HG03159 (cell line): ENCODE measurements at regions not wholly inside any gene's neighbourhood (a gene's known extent, or its start where the extent isn't known, plus 50 kb on each side); places are given as distances from the start of the nearest gene placed in this dataset.
"Not testable (repeated sequence)": the region's sequence is repeated elsewhere in the genome, so short reads cannot be mapped to it uniquely, and the experiment has no call there.

Source experiments
- ATAC-seq: cut with Tn5 transposase; IDR thresholded peaks from one replicate; pipeline ENCODE4 v1.9.1; 2021; ENCODE audit warnings: mild to moderate bottlenecking, moderate library complexity; ENCODE audit not compliant: unreplicated experiment

DNA sequence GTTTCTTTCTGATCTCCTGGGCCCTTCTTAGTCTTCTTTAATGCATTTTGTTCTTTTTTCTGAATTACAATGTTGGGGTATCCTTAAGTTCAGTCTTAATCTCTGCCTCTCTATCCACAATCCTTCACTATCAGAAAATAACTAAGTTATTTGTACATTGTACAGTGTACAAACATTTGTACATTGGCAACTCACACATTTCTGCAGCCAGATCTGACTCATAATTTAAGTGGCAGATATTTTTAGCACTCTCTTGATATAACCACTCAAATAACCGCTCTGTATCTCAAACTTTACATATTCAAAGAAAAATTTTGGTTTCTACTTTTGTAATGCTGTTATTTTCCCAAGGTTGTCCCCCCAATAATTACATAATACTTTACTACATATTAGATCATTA, 691.1 kb upstream of the SPRY2 start:
- no peak for ATAC-seq

DNA sequence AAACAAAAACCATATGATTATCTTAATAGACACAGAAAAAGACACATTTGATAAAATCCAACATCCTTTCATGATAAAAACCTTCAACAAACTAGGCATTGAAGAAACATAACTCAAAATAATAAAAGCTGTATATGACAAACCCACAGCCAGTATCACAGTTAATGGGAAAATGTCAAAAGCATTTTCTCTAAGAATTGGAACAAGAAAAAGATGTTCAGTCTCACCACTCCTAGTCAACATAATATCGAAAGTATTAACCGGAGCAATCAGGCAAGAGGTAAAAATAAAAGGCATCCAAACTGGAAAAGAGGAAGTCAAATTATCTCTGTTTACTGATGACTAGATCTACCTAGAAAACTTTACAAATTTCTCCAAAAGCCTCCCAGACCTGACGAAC, 684.2 kb upstream of the SPRY2 start:
- ATAC-seq: no peak

DNA sequence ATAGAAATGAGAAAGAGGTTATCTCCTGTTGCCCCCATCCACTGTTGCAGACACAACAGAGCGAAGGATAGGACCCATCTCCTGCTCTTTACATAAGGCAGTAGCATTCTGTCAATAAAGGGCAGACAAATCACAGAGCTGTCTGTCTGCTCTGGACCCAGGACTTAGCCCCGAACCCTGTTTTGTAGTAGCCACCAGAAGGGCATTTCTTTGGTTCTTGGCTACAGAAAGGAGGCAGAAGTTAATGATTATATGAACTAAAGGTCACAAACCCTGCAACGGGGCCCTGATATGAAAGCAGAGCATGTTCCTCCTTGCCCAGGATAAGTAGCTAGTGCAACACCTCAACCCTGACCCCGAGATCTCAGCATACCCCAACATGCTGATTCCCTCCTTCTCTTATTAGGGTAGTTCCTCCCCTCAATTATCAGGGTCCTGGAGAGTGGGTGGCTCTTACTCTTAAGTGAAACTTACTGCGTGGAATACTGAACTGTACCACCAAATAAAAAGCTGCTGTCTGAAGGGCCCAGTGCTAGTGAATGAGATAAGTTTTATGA, 680.4 kb upstream of the SPRY2 start:
- ATAC-seq: no peak

DNA sequence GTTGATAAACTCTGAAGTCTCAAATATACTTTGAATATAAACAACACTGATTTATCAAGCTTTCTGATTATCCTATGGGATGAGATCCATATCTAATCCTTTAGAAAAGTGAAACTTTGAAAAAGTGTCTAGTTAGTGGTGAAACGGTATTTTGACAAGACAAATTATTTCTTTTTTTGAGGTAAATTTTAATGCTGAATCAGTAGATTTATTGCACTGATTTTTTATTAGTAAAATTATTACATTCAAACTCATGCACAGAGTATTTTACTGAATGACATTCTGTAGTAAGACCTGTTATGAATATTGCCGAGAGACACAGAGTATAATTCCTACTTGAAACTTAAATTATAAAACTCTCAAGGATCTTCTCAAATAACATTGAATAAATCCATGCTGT, 679.1 kb upstream of the SPRY2 start:
- no peak for ATAC-seq

DNA sequence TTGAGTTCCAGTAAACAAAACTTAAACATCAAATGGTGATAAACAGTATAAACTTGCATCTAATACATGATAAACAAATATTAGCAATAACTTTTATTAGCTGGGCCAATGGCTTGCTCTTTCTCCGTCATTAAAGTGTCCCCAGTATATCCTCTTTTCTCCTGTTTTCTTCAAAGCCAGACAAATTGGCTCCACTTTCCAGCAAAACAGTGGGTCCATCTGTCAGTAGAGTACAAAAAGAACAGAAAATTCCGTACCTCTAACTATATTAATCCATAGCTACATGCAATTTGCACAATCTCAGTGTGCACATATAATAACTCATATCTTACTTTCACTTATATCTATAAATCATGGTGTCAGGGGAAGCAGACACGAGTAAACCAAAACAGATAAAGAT, 678.0 kb upstream of the SPRY2 start:
- ATAC-seq: no peak

DNA sequence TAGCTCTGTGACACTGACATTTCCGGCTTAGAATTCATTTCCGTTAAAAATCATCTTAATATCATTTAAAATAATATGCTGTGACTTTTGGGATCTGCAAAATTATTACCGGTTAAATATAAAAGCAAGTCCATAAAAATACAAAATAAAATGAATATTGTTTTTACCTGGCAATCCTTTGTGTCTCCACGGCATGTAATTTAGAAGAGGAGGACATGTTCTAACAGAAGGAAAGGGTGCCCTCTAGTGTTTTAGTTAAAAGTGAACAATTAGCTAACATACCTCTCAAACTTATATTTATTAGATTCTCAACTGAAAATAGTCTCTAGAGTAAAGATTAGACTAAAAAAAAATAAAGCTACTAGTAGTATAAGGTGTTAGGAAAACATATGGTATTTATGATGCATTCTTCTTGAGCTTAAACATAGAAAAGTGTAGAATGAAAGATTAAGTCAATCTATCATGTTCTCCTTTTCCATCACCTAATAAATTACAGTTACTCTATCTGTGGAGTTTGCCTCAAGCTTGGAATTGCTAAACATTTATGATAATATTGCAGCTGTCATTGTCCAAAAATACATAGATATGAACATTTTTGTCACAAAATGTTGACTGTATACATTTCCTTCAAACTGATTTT, 676.7 kb upstream of the SPRY2 start:
- ATAC-seq: peak; percentile 76

DNA sequence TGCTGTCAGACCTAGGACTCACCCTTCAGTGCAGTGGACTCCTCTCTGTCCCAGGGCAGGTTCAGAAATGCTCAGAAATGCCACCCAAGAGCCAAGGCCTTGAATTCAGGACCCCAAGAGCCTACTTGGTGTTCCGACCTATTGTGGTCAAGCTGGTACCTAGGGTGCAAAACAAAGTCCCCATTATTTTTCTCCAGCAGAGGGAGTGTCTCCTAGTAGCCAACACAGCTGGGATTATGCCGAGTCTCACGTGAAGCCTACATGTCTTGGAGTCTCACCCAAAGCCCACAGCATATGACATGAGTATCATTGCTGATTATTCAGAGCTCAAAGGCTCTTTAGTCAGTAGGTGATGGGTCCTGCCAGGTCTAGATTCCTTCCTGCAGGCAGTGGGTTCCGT, 671.1 kb upstream of the SPRY2 start:
- no peak for ATAC-seq

DNA sequence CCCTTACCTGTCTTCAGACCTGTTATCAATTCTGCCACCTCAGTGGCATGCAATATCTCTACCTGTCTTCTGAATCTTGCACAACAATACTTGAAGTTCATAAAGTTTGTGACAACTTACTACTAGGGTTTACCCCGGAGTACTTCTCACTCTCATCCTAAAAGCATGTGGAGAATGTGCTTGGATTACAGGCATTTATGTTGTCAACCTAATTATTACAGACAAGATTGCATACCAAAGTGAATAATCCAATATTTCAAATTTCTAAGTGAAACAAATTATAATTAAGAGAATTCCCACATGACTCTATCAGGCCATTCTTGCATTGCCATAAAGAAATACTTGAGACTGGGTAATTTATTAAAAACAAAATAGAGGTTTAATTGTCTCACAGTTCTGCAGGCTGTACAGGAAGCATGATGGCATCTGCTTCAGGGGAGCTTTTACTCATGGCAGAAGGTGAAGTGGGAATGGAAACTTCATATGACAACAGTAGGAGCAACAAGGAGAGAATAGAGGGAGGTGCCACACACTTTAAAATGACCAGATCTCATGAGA, 661.0 kb upstream of the SPRY2 start:
- ATAC-seq: no peak

DNA sequence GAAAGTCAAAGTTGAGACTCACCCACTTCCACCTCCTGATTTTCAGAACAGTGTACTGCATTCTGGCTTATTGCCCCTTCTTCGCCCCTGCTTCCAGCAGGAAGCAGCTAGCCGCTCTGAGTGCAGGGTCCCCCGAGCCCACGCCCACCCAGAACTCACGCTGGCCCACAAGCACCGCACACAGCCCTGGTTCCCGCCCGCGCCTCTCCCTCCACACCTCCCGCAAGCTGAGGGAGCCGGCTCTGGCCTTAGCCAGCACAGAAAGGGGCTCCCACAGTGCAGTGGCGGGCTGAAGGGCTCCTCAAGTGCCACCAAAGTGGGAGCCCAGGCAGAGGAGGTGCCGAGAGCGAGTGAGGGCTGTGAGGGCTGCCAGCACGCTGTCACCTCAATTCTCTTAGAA, 657.7 kb upstream of the SPRY2 start:
- ATAC-seq: not testable (repeated sequence)

DNA sequence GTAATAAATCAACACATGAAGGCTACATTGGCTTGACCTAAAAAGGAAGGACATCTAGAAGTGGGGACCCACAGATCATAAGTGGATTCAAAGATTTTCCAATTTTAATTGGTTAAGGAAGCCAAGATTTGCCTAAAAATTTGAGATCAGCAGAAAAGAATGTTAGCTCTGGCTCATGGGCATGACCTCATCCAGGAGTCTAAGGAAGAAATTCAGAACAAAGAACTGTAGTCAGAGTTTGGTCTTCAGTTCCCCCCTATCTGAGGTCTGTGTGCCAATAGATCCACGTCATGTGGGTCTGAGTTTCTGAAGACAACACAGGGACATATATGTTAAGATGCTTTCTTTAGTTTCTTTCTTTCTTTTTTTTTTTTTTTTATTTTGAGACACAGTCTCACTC, 648.8 kb upstream of the SPRY2 start:
- ATAC-seq: no peak

DNA sequence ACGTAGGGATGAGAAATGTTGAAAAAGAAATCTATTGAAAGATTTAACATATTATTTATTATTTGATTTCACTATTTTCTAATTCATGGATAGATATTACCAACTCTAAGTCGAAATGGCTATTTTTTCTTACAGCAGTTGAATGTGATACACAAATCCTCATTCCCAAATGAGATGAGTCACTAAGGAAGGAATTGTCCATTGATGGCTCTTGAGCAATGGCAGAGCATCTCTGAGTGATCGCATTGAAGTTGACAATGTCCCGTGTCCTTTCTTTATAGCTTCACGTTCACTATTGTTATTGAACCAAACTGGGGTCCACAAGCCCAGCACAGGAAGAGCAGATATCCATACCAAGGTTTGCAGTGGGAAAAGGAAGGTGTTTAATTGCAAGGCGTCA, 648.3 kb upstream of the SPRY2 start:
- ATAC-seq: no peak

DNA sequence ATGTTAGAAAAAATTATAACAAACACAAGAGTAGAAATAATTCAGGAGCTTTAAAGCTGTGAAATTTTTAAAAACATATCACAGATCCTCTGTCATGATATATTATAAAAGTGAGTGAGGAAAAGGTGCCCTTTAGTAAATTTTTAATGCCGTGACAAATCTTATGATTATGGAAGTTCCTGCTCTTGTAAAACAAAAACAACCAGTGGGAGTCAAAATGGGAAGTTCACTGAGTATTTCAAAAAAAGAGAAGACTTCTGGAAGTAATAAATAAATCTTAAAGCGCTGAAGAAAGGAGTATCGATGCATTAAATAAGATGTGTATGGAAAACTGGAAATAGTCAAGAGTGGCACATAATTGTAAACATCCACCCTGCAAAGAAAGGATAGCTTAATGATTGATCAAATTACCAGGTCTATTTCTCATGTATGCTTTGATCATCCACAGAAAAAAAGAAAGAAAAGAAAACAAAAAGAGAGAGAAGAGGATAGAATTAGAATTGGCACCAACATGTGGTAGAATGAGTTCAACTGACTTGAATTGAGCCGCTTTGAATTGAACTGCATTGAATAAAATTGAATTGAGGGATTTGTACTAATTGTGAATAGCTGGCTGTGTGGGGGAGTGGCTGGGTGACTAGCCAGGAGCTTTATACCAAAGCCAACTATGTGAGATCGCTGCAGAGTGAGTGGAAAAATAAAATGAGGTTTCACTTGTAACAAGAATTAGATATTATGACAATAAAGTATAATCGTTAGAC, 647.6 kb upstream of the SPRY2 start:
- no peak for ATAC-seq

DNA sequence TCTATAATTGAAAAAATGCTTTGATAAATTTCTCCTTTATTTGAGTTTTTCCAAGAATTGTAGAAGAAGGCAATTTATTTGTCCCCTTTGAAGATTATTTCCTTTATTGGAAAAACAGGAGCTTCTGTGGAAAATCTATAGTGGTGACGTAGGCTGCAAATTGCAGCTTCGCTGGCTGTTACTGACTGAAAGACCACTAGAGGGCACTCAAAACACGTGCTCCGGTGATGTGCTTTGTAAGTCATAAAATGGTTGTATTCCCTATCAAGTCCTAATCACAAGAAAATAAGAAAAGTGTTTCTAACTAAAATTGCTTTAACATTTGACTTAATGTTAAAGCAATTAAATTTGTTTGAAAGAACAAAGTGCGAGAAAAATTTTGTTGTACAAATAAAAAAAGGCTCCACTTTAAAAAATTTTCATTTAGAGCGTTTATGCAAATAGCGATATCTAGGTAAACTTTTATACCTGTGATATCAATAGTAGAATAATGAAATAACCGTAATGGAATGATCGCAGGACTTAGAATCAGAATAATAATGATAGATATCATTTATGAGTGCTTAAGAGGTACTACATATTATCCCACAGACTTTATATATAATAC, 638.2 kb upstream of the SPRY2 start:
- peak; percentile 96 for ATAC-seq

DNA sequence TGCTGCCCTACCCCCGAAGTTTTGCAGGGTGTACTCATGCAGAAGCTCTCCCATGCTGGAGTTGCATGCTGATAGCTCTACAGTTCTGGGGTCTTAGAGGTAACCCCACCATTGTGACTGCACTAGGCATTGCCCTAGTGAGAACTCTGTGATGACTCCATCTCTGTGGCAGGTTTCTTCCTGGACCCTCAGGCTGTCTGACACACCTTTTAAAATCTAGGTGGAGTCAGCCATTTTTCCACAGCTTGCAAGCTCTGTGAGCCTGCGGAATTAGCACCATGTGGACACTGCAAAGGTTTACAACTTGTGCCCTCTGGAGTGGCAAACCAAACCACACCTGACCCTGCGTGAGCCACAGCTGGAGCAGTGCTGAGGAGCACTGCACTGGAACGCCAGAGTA, 636.2 kb upstream of the SPRY2 start:
- ATAC-seq: no peak

DNA sequence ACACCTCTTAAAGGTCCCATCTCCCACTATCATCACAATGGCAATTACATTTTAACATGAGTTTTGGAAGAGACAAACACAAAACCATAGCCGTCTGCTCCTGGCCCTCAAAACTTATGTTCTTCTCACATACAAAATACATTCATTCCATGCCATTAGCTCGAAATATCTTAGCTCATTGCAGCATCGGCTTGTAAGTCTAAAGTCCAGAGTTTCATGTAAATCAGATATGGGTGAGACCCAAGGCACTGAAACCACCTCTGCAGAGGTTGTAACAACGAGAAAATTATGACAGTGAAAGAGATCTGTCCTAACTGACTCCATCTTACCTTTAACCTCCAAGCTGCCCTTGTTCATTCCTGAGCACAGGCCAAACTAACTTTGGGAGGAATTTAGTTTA, 635.0 kb upstream of the SPRY2 start:
- no peak for ATAC-seq

DNA sequence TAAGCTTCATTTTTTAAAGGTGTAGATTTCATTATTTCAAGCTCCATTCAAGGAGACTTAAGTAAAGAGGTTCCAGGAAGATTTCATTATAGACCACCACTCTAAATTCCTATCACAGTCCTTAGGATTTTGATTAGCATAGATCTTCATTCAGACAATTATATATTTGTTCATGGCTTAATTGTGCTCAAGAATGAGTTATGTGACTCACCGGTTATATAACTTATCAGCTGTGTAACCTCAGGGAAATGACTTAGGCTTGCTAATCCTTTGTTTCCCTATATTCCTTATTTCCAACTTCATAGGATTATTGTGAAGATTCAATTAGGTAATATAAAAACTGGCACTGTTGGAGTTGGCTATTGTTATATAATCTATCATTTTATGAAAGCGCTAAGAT, 632.8 kb upstream of the SPRY2 start:
- no peak for ATAC-seq

DNA sequence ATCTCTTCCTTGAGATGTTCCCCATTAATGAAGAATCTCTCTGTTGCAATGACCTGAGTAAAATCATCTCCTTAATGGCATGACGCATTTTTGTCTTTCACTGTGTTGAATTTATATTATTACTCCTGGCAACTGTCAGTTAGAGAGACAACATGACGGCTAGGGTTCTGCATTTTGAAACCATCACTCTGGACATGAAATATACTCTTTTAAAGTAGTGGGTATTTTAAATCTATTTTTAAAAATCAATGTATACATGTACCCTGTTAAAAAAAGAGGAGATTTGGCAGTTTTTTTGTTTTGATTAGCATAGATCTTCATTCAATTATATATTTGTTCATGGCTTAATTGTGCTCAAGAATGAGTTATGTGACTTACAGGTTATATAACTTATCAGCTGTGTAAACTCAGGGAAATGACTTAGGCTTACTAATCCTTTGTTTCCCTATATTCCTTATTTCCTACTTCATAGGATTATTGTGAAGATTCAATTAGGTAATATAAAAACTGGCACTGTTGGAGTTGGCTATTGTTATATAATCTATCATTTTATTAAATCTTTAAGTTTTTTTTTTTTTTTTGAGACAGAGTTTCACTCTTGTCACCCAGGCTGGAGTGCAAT, 632.0 kb upstream of the SPRY2 start:
- ATAC-seq: no peak

DNA sequence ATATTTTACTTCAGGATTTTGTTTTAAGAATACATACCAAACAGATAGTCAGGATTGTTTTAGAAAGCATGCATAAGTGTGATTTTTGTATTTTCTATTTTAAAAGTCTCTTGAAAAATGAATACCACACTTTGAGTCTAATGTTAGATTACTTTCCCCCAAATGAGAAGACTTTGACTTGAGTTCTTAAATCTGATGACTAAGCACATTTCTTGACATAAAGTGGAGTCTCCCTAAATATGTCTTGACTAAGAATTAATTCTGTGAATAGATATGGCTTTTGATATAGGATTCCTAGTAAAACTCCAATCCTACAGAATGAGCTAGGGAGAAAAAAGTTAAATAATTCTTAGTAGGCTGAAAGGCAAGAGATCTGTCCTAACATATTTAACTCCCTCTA, 624.2 kb upstream of the SPRY2 start:
- no peak for ATAC-seq

DNA sequence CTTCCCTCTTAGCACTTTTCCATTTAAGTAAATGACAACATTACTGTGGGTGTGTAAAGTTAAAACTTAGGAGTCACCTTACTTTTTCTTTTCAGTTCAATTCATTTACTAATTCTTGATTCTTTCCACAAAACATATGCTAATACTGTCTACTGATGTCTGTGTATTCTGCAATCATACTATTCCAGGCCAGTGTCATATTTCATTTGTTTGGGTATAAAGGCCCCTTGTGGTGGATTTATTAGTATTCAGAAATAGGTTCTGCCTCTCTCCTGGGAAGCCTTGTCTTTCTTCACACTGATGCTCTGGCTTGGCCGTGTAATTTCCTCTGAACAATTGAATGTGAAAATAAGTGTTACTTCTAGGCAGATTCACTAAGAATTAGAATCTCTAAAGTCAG, 621.9 kb upstream of the SPRY2 start:
- no peak for ATAC-seq

DNA sequence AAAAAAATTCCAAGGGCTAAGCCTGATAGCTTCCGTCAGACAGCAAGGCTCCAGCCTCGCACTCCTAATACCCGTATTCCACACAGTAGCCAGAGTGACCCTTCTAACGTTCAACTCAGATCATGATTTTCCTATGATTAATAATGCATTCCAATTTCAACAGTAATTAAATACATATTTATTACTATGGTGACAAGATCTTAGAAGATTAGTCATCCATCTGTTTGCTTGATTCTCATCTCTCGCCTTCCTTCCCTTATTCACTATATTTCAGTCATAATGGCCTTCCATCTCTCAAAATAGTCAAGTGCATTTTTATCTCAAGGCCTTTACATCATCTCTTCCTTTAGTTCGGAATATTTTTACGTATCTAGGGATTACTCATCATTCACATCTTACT, 621.2 kb upstream of the SPRY2 start:
- no peak for ATAC-seq

DNA sequence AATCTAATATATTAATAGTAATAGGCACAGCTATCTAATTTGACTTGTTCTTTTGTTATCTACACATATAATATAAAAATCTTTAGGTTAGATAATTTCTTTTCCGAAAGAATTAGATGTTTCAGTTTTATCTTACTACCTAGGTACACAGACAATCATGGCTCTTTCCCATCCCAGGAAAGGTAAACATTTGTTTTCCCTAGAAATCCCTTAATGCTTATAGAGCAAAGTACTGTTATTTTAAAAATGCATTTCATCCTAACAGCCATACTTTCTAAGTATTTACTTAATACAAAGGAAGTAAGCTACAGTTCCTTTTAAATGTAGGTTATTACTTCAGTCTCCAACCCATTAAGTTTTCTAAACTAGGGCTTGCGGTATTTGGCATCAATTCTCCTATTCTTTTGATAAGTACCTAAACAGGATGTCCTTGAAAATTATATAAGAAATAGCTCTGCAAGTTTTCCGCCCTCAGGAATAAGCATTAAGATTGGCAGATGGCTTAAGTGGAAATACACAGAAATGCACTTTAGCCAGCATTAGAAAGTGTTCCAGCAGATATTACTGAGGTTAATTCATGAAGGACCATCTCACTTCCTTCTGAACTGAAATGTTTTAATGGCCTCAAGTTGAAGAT, 616.2 kb upstream of the SPRY2 start:
- ATAC-seq: no peak
